ENCODE measurements at regions not wholly inside any gene's neighbourhood (a gene's known extent, or its start where the extent isn't known, plus 50 kb on each side); places are given as distances from the start of the nearest gene placed in this dataset.

- DNase-seq, result no peak
- intact Hi-C loops (cut with DNase I; ENCODE audit: low total_unique reads), result no loop called here
- Histone ChIP-seq H3K27ac (no peak overlapping the region), H3K9me3 (no peaks in the 10 kb centered on the region), H3K27me3 (no peaks in the 10 kb centered on the region), H3K4me1 (no peaks in the 10 kb centered on the region), H3K36me3 (no peaks in the 10 kb centered on the region), H3K4me3 (no peak overlapping the region)
- TF ChIP-seq, protein P1, sequence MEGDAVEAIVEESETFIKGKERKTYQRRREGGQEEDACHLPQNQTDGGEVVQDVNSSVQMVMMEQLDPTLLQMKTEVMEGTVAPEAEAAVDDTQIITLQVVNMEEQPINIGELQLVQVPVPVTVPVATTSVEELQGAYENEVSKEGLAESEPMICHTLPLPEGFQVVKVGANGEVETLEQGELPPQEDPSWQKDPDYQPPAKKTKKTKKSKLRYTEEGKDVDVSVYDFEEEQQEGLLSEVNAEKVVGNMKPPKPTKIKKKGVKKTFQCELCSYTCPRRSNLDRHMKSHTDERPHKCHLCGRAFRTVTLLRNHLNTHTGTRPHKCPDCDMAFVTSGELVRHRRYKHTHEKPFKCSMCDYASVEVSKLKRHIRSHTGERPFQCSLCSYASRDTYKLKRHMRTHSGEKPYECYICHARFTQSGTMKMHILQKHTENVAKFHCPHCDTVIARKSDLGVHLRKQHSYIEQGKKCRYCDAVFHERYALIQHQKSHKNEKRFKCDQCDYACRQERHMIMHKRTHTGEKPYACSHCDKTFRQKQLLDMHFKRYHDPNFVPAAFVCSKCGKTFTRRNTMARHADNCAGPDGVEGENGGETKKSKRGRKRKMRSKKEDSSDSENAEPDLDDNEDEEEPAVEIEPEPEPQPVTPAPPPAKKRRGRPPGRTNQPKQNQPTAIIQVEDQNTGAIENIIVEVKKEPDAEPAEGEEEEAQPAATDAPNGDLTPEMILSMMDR (IDR thresholded peaks at IDR 0.05), result no peak
Observed at GRCh38 chr10:130423455-130424305, 287.5 kb downstream of the GLRX3 start.

- Histone ChIP-seq H3K4me1 (no peaks in the 10 kb centered on the region), H3K36me3 (no peaks in the 10 kb centered on the region), H3K27me3 (no peaks in the 10 kb centered on the region), H3K27ac (no peak overlapping the region), H3K4me3 (no peak overlapping the region), H3K9me3 (no peaks in the 10 kb centered on the region)
- no peak for TF ChIP-seq POLR2A (IDR thresholded peaks at IDR 0.05)
- TF ChIP-seq, protein P1 (IDR thresholded peaks at IDR 0.05), result no peak
- intact Hi-C loops (cut with DNase I; ENCODE audit: low total_unique reads), result no loop called here
- DNase-seq, result no peak
Observed at GRCh38 chr10:130424418-130424817, 288.2 kb downstream of the GLRX3 start.

DNA sequence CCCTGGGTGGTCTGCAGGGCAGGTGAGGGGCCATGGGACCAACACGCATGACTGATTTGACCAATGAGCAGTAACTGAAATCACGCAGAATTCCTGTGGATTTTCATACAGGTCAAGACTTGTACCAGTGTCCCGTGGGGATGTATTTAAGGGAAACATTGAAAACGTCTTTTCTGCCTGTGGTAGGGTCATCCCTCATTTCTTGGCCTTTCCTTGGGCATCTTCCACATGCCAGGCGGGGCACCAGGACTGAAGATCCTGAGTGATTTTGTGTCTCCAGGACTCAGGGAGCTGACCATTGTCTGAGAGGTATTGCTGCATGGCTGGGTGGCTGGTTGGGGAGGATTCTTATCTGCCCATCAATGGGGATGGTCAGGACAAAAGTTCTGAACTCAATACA lies 289.0 kb downstream of the GLRX3 start:
- H3K4me3 ChIP-seq, result no peak overlapping the region
- TF ChIP-seq POLR2A (IDR thresholded peaks at IDR 0.05), result no peak
- TF ChIP-seq, protein P1 (IDR thresholded peaks at IDR 0.05), result no peak
- no peaks in the 10 kb centered on the region for H3K4me1 ChIP-seq

DNA sequence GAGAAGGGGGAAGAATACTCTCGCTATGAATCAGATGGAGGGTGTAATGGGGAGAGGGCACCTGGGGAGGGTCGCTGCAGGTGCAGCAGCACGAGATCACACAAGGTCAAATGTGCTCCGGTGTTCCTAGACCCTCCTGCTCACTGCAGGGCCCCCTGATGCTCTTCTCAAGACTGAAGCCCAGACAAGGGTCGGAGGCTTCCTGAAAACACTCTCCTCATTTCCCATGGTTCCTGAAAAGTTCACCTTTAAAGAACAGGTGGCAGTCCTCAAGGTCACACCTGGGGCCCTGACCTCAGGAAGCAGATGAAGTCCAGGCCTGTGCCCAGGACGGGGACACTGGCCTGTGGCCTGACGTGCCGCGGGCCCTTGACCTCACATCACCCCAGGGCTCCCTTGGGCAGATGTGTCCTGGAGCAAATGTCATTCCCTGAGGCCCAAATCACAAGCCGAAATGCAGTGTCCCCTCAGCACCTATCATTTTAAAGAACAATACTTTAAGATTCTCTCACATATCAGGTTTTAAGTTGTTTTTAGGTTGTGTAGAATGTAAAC lies 289.8 kb downstream of the GLRX3 start:
- H3K27me3 ChIP-seq, result no peaks in the 10 kb centered on the region
- TF ChIP-seq, protein P1 (IDR thresholded peaks at IDR 0.05), result no peak
- no peak for TF ChIP-seq POLR2A (IDR thresholded peaks at IDR 0.05)
- H3K36me3 ChIP-seq, result no peaks in the 10 kb centered on the region
- H3K9me3 ChIP-seq, result no peaks in the 10 kb centered on the region
- DNase-seq, result no peak
- no peak overlapping the region for H3K4me3 ChIP-seq
- H3K27ac ChIP-seq, result no peak overlapping the region
- H3K4me1 ChIP-seq, result no peaks in the 10 kb centered on the region
- intact Hi-C loops (cut with DNase I; ENCODE audit: low total_unique reads), result no loop called here

More for the DNA sequence above, 289.0 kb downstream of the GLRX3 start:
- Histone ChIP-seq H3K27me3 (no peaks in the 10 kb centered on the region), H3K36me3 (no peaks in the 10 kb centered on the region), H3K27ac (no peak overlapping the region), H3K9me3 (no peaks in the 10 kb centered on the region)
- intact Hi-C loops (cut with DNase I; ENCODE audit: low total_unique reads), result no loop called here
- no peak for DNase-seq

GRCh38 chr10:130427216-130427722 lies 291.1 kb downstream of the GLRX3 start:
- Histone ChIP-seq H3K27me3 (no peaks in the 10 kb centered on the region), H3K36me3 (no peaks in the 10 kb centered on the region), H3K9me3 (no peaks in the 10 kb centered on the region), H3K4me1 (no peaks in the 10 kb centered on the region), H3K4me3 (no peak overlapping the region), H3K27ac (no peak overlapping the region)
- no peak for DNase-seq
- intact Hi-C loops (cut with DNase I; ENCODE audit: low total_unique reads), result no loop called here
- no peak for TF ChIP-seq POLR2A (IDR thresholded peaks at IDR 0.05)
- TF ChIP-seq, protein P1 (IDR thresholded peaks at IDR 0.05), result no peak
